ENCODE measurements at regions not wholly inside any gene's neighbourhood (a gene's known extent, or its start where the extent isn't known, plus 50 kb on each side); places are given as distances from the start of the nearest gene placed in this dataset.

GRCh38 chr3:135352213-135352612, 557.2 kb downstream of the EPHB1 start:
- no peak for DNase-seq
- TF ChIP-seq CTCF (IDR thresholded peaks at IDR 0.05), result no peak
- Histone ChIP-seq H3K9me3 (peaks cover 0 to 14% (median 0%) of the 10 kb centered on the region in 11 donors), H3K27me3 (peaks cover 0 to 38% (median 11%) of the 10 kb centered on the region in 7 donors), H3K4me1 (no peaks in the 10 kb centered on the region), H3K36me3 (no peaks in the 10 kb centered on the region), H3K27ac (no peak overlapping the region), H3K4me3 (no peak overlapping the region)
- WGBS, 2 donors, result 63 to 64% methylated on average over 8 of the region's 8 CpGs
- no peak for ATAC-seq
- intact Hi-C loops (cut with DNase I), result no loop called here

GRCh38 chr3:135362889-135363288, 567.8 kb downstream of the EPHB1 start:
- Histone ChIP-seq H3K27me3 (peaks cover 0 to 9% (median 0%) of the 10 kb centered on the region in 7 donors), H3K9me3 (no peaks in the 10 kb centered on the region), H3K27ac (no peak overlapping the region), H3K36me3 (no peaks in the 10 kb centered on the region), H3K4me1 (no peaks in the 10 kb centered on the region), H3K4me3 (no peak overlapping the region)
- WGBS, 2 donors, result 61 to 62% methylated on average over 3 of the region's 3 CpGs
- no peak for DNase-seq
- intact Hi-C loops (cut with DNase I), result no loop called here
- no peak for ATAC-seq
- TF ChIP-seq CTCF (IDR thresholded peaks at IDR 0.05), result no peak

DNA sequence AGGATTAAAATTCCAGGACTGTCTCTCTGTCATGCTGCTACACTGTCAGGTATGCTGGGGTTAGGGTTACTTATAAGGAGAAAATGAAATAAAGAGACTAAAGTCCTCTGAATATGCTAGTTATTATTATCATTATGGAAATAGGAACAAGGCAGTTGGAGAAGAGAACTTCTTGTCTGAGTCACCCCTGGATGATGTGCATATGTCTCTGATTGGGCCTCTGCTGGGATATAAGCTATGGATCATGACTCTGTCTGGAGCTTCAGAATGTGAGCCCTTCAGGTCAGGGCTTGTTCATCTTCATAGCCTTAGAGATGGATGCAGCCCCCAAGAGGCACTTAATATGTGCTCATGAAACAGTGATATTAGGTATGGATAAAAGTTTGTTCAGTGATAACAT, 569.6 kb downstream of the EPHB1 start:
- H3K27me3 ChIP-seq, result peaks cover 0 to 13% (median 0%) of the 10 kb centered on the region in 7 donors
- H3K4me1 ChIP-seq, result no peaks in the 10 kb centered on the region
- H3K27ac ChIP-seq, result no peak overlapping the region
- H3K36me3 ChIP-seq, result no peaks in the 10 kb centered on the region
- DNase-seq (no peak), ATAC-seq (no peak)
- H3K4me3 ChIP-seq, result no peak overlapping the region
- no peaks in the 10 kb centered on the region for H3K9me3 ChIP-seq
- intact Hi-C loops (cut with DNase I), result no loop called here
- no peak for TF ChIP-seq CTCF (IDR thresholded peaks at IDR 0.05)

GRCh38 chr3:135366816-135367215, 571.8 kb downstream of the EPHB1 start:
- Histone ChIP-seq H3K36me3 (no peaks in the 10 kb centered on the region), H3K4me3 (no peak overlapping the region), H3K9me3 (no peaks in the 10 kb centered on the region), H3K4me1 (no peaks in the 10 kb centered on the region), H3K27me3 (peaks cover 0 to 9% (median 0%) of the 10 kb centered on the region in 7 donors), H3K27ac (no peak overlapping the region)
- intact Hi-C loops (cut with DNase I), result no loop called here
- no peak for ATAC-seq
- 72 to 77% methylated on average over 3 of the region's 3 CpGs for WGBS, 2 donors
- no peak for DNase-seq
- no peak for TF ChIP-seq CTCF (IDR thresholded peaks at IDR 0.05)

GRCh38 chr3:135368316-135368715, 573.3 kb downstream of the EPHB1 start:
- no peak for ATAC-seq
- no peak for DNase-seq
- intact Hi-C loops (cut with DNase I), result no loop called here
- Histone ChIP-seq H3K36me3 (no peaks in the 10 kb centered on the region), H3K27ac (no peak overlapping the region), H3K27me3 (peaks cover 0 to 9% (median 0%) of the 10 kb centered on the region in 7 donors), H3K9me3 (no peaks in the 10 kb centered on the region), H3K4me1 (no peaks in the 10 kb centered on the region), H3K4me3 (no peak overlapping the region)
- 33 to 35% methylated on average over 3 of the region's 3 CpGs for WGBS, 2 donors
- no peak for TF ChIP-seq CTCF (IDR thresholded peaks at IDR 0.05)
